NB4 (cell line): ENCODE measurements at regions not wholly inside any gene's neighbourhood (a gene's known extent, or its start where the extent isn't known, plus 50 kb on each side); places are given as distances from the start of the nearest gene placed in this dataset.

ENCODE experiments used
- DNase-seq: peaks from one replicate; pipeline ENCODE4 v3.0.0; 2010; ENCODE audit warnings: low read depth
- H3K4me3 ChIP-seq: one replicate; pipeline ENCODE4 v1.5.1; 2011; ENCODE audit warnings: mild to moderate bottlenecking, low read depth, low read length, moderate library complexity
- CTCF ChIP-seq: IDR thresholded peaks from one replicate; pipeline ENCODE4 v1.5.1; 2012; ENCODE audit warnings: low read depth, low read length
- MAX ChIP-seq: IDR thresholded peaks from 2 replicates; pipeline ENCODE4 v1.6.1; 2011; ENCODE audit warnings: low read depth, low read length
- MYC ChIP-seq: IDR thresholded peaks from 2 replicates; pipeline ENCODE4 v1.6.1; 2011; ENCODE audit warnings: low read depth, low read length
- POLR2A ChIP-seq: IDR thresholded peaks from 2 replicates; pipeline ENCODE4 v1.6.1; 2011; ENCODE audit warnings: mild to moderate bottlenecking; ENCODE audit not compliant: insufficient read length; ENCODE audit errors: extremely low read depth

GRCh38 chr6:63434943-63435342, 115.2 kb upstream of the LGSN start:
- TF ChIP-seq MYC, result no peak
- TF ChIP-seq CTCF, result no peak
- no peak for TF ChIP-seq POLR2A
- no peak for TF ChIP-seq MAX
- no peak for DNase-seq
- H3K4me3 ChIP-seq, result no peak overlapping the region

- no peak overlapping the region for H3K4me3 ChIP-seq
- TF ChIP-seq MYC (no peak), MAX (no peak), POLR2A (no peak), CTCF (no peak)
- no peak for DNase-seq
Observed at GRCh38 chr6:63436356-63436755, 116.6 kb upstream of the LGSN start.

GRCh38 chr6:63437058-63437457, 117.3 kb upstream of the LGSN start:
- DNase-seq, result no peak
- H3K4me3 ChIP-seq, result no peak overlapping the region
- TF ChIP-seq CTCF (no peak), MAX (no peak), POLR2A (no peak), MYC (no peak)

GRCh38 chr6:63440057-63440456, 120.3 kb upstream of the LGSN start:
- H3K4me3 ChIP-seq, result no peak overlapping the region
- no peak for DNase-seq
- TF ChIP-seq MAX (no peak), CTCF (no peak), MYC (no peak), POLR2A (no peak)

GRCh38 chr6:63440594-63440993, 120.8 kb upstream of the LGSN start:
- no peak for DNase-seq
- TF ChIP-seq CTCF (no peak), MYC (no peak), MAX (no peak), POLR2A (no peak)

GRCh38 chr6:63441266-63441956, 121.6 kb upstream of the LGSN start:
- TF ChIP-seq POLR2A (no peak), CTCF (no peak), MAX (no peak), MYC (no peak)
- no peak for DNase-seq
- no peak overlapping the region for H3K4me3 ChIP-seq

More at GRCh38 chr6:63440594-63440993, 120.8 kb upstream of the LGSN start:
- H3K4me3 ChIP-seq, result no peak overlapping the region
